GM12878 (cell line): ENCODE measurements at regions not wholly inside any gene's neighbourhood (a gene's known extent, or its start where the extent isn't known, plus 50 kb on each side); places are given as distances from the start of the nearest gene placed in this dataset.

Experiments used
- BCL11A ChIP-seq: IDR thresholded peaks from 2 replicates; pipeline ENCODE4 v1.6.1; 2011; ENCODE audit warnings: low read depth, low read length
- CBX5 ChIP-seq: sonication (generic); IDR thresholded peaks from 2 replicates; pipeline ENCODE4 v1.6.1; 2016; ENCODE audit warnings: low read depth, moderate library complexity, mild to moderate bottlenecking, inconsistent platforms
- CREB1 ChIP-seq: IDR thresholded peaks from 2 replicates; pipeline ENCODE4 v1.6.1; 2012; ENCODE audit warnings: low read depth, mild to moderate bottlenecking, inconsistent platforms
- EED ChIP-seq: sonication (generic); IDR thresholded peaks from 2 replicates; pipeline ENCODE4 v1.6.1; 2016; ENCODE audit warnings: antibody characterized with exemption, low read depth
- FOXM1 ChIP-seq: IDR thresholded peaks from 2 replicates; pipeline ENCODE4 v1.6.1; 2012; ENCODE audit warnings: low read depth, mild to moderate bottlenecking, inconsistent platforms, low read length, moderate library complexity
- HDAC6 ChIP-seq: fragments of 200-600 bp; sonication (generic); IDR thresholded peaks from one replicate; pipeline ENCODE4 v1.8.0; 2017; ENCODE audit warnings: antibody characterized with exemption; ENCODE audit not compliant: unreplicated experiment
- IKZF1 ChIP-seq: fragments of 450-650 bp; conservative IDR thresholded peaks from 2 replicates; pipeline ENCODE4 v1.6.1; 2017; ENCODE audit warnings: antibody characterized with exemption, mild to moderate bottlenecking
- IKZF2 ChIP-seq, 2 experiments: fragments of 450-650 bp; IDR thresholded peaks; 2 replicates each; pipeline ENCODE4 v1.6.1; 2017; ENCODE audit warnings: mild to moderate bottlenecking in 2 of 2, moderate library complexity in 2 of 2
- IRF4 ChIP-seq: IDR thresholded peaks from 2 replicates; pipeline ENCODE4 v1.6.1; 2011; ENCODE audit warnings: low read depth, low read length
- MYB ChIP-seq: fragments of 150-350 bp; IDR thresholded peaks from 2 replicates; pipeline ENCODE4 v1.6.1; 2014; ENCODE audit warnings: mild to moderate bottlenecking, low read depth, low read length, borderline replicate concordance
- NFXL1 ChIP-seq: fragments of 450-650 bp; IDR thresholded peaks from 2 replicates; pipeline ENCODE4 v1.6.1; 2017; ENCODE audit warnings: antibody characterized with exemption, mild to moderate bottlenecking, borderline replicate concordance
- NRF1 ChIP-seq: conservative IDR thresholded peaks from 2 replicates; pipeline ENCODE4 v1.6.1; 2011; ENCODE audit warnings: mild to moderate bottlenecking, low read depth, low read length, improper control_type of control experiment
- POLR2AphosphoS5 ChIP-seq: IDR thresholded peaks from 2 replicates; pipeline ENCODE4 v1.6.1; 2011; ENCODE audit warnings: mild to moderate bottlenecking, low read length, inconsistent platforms
- RBBP5 ChIP-seq: fragments of 200-600 bp; sonication (generic); conservative IDR thresholded peaks from 2 replicates; pipeline ENCODE4 v1.6.1; 2016
- SIN3A ChIP-seq: IDR thresholded peaks from 2 replicates; pipeline ENCODE4 v1.6.1; 2012; ENCODE audit warnings: low read depth, low read length, improper control_type of control experiment
- SMAD1 ChIP-seq: fragments of 450-650 bp; IDR thresholded peaks from 2 replicates; pipeline ENCODE4 v1.6.1; 2018; ENCODE audit warnings: mild to moderate bottlenecking, low read depth; ENCODE audit not compliant: partially characterized antibody
- SREBF2 ChIP-seq: IDR thresholded peaks from 2 replicates; pipeline ENCODE4 v1.6.1; 2012; ENCODE audit warnings: mild to moderate bottlenecking, low read length
- ZBTB11 ChIP-seq: fragments of 450-650 bp; formaldehyde crosslinking; IDR thresholded peaks from 2 replicates; pipeline ENCODE4 v1.5.0; 2022; ENCODE audit warnings: mild to moderate bottlenecking, missing genetic modification characterization
- TF ChIP-seq, protein P1 (sequence below): IDR thresholded peaks from 2 replicates; pipeline ENCODE4 v1.6.1; 2011; ENCODE audit warnings: low read depth, mild to moderate bottlenecking, low read length, moderate library complexity, borderline replicate concordance; ENCODE audit errors: extremely low read depth
- TF ChIP-seq, protein P2 (sequence below): fragments of 450-650 bp; IDR thresholded peaks from 2 replicates; pipeline ENCODE4 v1.6.1; 2017; ENCODE audit warnings: borderline replicate concordance
- TF ChIP-seq, protein P3 (sequence below): IDR thresholded peaks from 2 replicates; pipeline ENCODE4 v1.6.1; 2012; ENCODE audit warnings: low read depth, low read length, improper control_type of control experiment
- TF ChIP-seq, protein P4 (sequence below): fragments of 450-650 bp; conservative IDR thresholded peaks from 2 replicates; pipeline ENCODE4 v1.6.1; 2017; ENCODE audit warnings: mild to moderate bottlenecking, moderate library complexity

DNA sequence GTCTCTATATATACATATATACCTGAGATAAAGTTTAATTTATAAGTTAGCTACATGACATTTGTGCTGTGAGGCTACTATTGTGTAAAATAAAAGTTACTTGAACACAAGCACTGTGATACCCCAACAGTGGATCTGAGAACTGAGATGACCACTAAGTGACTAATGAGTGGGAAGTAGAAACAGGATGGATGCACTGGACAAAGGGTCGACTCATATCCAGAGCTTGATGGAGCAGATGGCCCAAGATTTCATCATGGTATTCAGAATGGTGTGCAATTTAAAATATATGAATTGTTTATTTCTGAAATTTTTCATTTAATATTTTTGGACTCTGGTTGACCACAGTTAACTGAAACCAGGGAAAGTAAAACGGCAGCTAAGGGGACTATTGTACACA is 908.6 kb upstream of the MDGA2 start (continued):
- TF ChIP-seq MYB (no peak), CREB1 (no peak), SMAD1 (no peak), BCL11A (peak; percentile 89), POLR2AphosphoS5 (no peak), IRF4 (peak; percentile 65; the same call in 1 of the 2 replicates), RBBP5 (no peak), FOXM1 (no peak), CBX5 (no peak), SREBF2 (no peak), NFXL1 (no peak), IKZF1 (peak; percentile 55; the same call in 1 of the 2 replicates), ZBTB11 (no peak), HDAC6 (no peak), EED (no peak), IKZF2 (IDR thresholded peaks at IDR 0.05) (peak; percentile 65 to 68), NRF1 (no peak), SIN3A (no peak)
- TF ChIP-seq, protein P1, sequence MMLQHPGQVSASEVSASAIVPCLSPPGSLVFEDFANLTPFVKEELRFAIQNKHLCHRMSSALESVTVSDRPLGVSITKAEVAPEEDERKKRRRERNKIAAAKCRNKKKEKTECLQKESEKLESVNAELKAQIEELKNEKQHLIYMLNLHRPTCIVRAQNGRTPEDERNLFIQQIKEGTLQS, result no peak
- TF ChIP-seq, protein P2, sequence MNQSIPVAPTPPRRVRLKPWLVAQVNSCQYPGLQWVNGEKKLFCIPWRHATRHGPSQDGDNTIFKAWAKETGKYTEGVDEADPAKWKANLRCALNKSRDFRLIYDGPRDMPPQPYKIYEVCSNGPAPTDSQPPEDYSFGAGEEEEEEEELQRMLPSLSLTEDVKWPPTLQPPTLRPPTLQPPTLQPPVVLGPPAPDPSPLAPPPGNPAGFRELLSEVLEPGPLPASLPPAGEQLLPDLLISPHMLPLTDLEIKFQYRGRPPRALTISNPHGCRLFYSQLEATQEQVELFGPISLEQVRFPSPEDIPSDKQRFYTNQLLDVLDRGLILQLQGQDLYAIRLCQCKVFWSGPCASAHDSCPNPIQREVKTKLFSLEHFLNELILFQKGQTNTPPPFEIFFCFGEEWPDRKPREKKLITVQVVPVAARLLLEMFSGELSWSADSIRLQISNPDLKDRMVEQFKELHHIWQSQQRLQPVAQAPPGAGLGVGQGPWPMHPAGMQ, result no peak
- TF ChIP-seq, protein P3, sequence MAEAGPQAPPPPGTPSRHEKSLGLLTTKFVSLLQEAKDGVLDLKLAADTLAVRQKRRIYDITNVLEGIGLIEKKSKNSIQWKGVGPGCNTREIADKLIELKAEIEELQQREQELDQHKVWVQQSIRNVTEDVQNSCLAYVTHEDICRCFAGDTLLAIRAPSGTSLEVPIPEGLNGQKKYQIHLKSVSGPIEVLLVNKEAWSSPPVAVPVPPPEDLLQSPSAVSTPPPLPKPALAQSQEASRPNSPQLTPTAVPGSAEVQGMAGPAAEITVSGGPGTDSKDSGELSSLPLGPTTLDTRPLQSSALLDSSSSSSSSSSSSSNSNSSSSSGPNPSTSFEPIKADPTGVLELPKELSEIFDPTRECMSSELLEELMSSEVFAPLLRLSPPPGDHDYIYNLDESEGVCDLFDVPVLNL, result no peak
- TF ChIP-seq, protein P4, sequence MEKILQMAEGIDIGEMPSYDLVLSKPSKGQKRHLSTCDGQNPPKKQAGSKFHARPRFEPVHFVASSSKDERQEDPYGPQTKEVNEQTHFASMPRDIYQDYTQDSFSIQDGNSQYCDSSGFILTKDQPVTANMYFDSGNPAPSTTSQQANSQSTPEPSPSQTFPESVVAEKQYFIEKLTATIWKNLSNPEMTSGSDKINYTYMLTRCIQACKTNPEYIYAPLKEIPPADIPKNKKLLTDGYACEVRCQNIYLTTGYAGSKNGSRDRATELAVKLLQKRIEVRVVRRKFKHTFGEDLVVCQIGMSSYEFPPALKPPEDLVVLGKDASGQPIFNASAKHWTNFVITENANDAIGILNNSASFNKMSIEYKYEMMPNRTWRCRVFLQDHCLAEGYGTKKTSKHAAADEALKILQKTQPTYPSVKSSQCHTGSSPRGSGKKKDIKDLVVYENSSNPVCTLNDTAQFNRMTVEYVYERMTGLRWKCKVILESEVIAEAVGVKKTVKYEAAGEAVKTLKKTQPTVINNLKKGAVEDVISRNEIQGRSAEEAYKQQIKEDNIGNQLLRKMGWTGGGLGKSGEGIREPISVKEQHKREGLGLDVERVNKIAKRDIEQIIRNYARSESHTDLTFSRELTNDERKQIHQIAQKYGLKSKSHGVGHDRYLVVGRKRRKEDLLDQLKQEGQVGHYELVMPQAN, result no peak
